K562 (cell line): ENCODE measurements at regions not wholly inside any gene's neighbourhood (a gene's known extent, or its start where the extent isn't known, plus 50 kb on each side); places are given as distances from the start of the nearest gene placed in this dataset.

Experiments
- ATAC-seq: fragments of 200-7000 bp; cut with Tn5 transposase; 3 replicates; pipeline ENCODE4 v1.9.1; 2020; ENCODE audit warnings: moderate library complexity
- BruUV-seq: library from RNA; stranded (reverse); fragments of 400-500 nt; replicated peaks from 2 replicates; lab custom pipeline; 2021; lab: Mats Ljungman, UMichigan
- CTCF ChIA-PET: fragments of 300-600 bp; formaldehyde crosslinking; extraction: SDS; loops from one replicate; lab custom pipeline; 2021; ENCODE audit warnings: low intra/inter-chr PET ratio; lab: Yijun Ruan, JAX
- POLR2A ChIA-PET: fragments of 300-600, 350-650 bp; sonication (Branson Sonifier 250); formaldehyde crosslinking; extraction: SDS; loops from one replicate; lab custom pipeline; 2021; ENCODE audit warnings: antibody characterized with exemption, inconsistent platforms; lab: Yijun Ruan, JAX
- DNase-seq, 4 experiments: peaks; one replicate each; pipeline versions ENCODE4 v3.0.0 to v3.0.0-alpha.2; 2011 to 2018; ENCODE audit warnings: low spot score in 3 of 4, mixed read lengths in 3 of 4; ENCODE audit errors: extremely low read depth in 1 of 4
- FAIRE-seq: peaks from 2 replicates; lab custom pipeline; 2011; peaks lifted over from hg19 to GRCh38; lab: Jason Lieb, UNC
- H2AFZ ChIP-seq: 2 replicates; pipeline ENCODE4 v1.6.0; 2011; ENCODE audit warnings: low read depth, low read length, control low read depth, inconsistent platforms
- H3K27ac ChIP-seq: fragments of 200-600 bp; 3 replicates; pipeline ENCODE4 v1.8.0; 2011; ENCODE audit warnings: low read depth, mild to moderate bottlenecking, control low read depth, inconsistent platforms, low read length, moderate library complexity, mixed read lengths; ENCODE audit errors: extremely low read depth
- H3K27me3 ChIP-seq, 2 experiments: fragments of 300-600 bp in 1 of 2; 2 replicates in 1 of 2; 3 replicates in 1 of 2; pipeline versions ENCODE4 v1.6.0 to v1.8.0; 2011; ENCODE audit warnings: inconsistent platforms in 2 of 2, low read length in 2 of 2, mild to moderate bottlenecking in 1 of 2, mixed read lengths in 1 of 2, moderate library complexity in 1 of 2; ENCODE audit not compliant: control insufficient read depth in 2 of 2, insufficient read depth in 2 of 2
- H3K36me3 ChIP-seq: fragments of 300-600 bp; 3 replicates; pipeline ENCODE4 v1.8.0; 2011; ENCODE audit warnings: mild to moderate bottlenecking, low read length, inconsistent platforms; ENCODE audit not compliant: control insufficient read depth, insufficient read depth
- H3K4me1 ChIP-seq, 2 experiments: fragments of 200-600 bp in 1 of 2; replicated peaks in 1 of 2; 2 replicates in 1 of 2; 3 replicates in 1 of 2; pipeline versions ENCODE4 v1.5.1 to v1.8.0; 2011; ENCODE audit warnings: inconsistent platforms in 2 of 2, low read length in 2 of 2, mild to moderate bottlenecking in 1 of 2, mixed read lengths in 1 of 2, moderate library complexity in 1 of 2; ENCODE audit not compliant: control insufficient read depth in 2 of 2, insufficient read depth in 2 of 2
- H3K4me2 ChIP-seq: 2 replicates; pipeline ENCODE4 v1.6.1; 2011; ENCODE audit warnings: low read length, control low read depth, inconsistent platforms, mixed read lengths; ENCODE audit not compliant: insufficient read depth
- H3K4me3 ChIP-seq: fragments of 200-600 bp; sonication (generic), shearing (Covaris generic); 2 replicates; pipeline ENCODE4 v1.5.1; 2016; ENCODE audit warnings: control low read depth, inconsistent platforms
- H3K79me2 ChIP-seq: fragments of 200-600 bp; 3 replicates; pipeline ENCODE4 v1.8.0; 2011; ENCODE audit warnings: low read length, inconsistent platforms; ENCODE audit not compliant: control insufficient read depth, insufficient read depth
- H3K9ac ChIP-seq, 2 experiments: 2 replicates each; pipeline versions ENCODE4 v1.6.0 to v1.6.1; 2011; ENCODE audit warnings: low read depth in 2 of 2, low read length in 2 of 2, control low read depth in 1 of 2, inconsistent platforms in 1 of 2, mild to moderate bottlenecking in 1 of 2, mixed read lengths in 1 of 2; ENCODE audit not compliant: insufficient read depth in 1 of 2
- H3K9me1 ChIP-seq: one replicate; pipeline ENCODE4 v1.6.0; 2011; ENCODE audit warnings: inconsistent platforms, mild to moderate bottlenecking, low read length, moderate library complexity; ENCODE audit not compliant: control insufficient read depth, insufficient read depth
- H3K9me3 ChIP-seq: replicated peaks from 2 replicates; pipeline ENCODE4 v1.5.1; 2011; ENCODE audit warnings: low read depth, low read length, inconsistent platforms; ENCODE audit not compliant: control insufficient read depth, insufficient read depth
- H4K20me1 ChIP-seq: replicated peaks from 2 replicates; pipeline ENCODE4 v1.6.1; 2011; ENCODE audit warnings: low read length, inconsistent platforms, mixed read lengths; ENCODE audit not compliant: control insufficient read depth, insufficient read depth
- MCM5 ChIP-seq: fragments of 450-650 bp; IDR thresholded peaks from 2 replicates; pipeline ENCODE4 v1.6.1; 2016; ENCODE audit warnings: low read depth
- PCBP2 ChIP-seq: fragments of 200-400 bp; formaldehyde crosslinking; IDR thresholded peaks from 2 replicates; pipeline ENCODE4 v1.6.1; 2018; ENCODE audit warnings: low read length, low read depth, mild to moderate bottlenecking, moderate library complexity; ENCODE audit not compliant: poor library complexity, severe bottlenecking
- PHTF2 ChIP-seq: fragments of 250-450 bp; sonication (Bioruptor Pico); IDR thresholded peaks from 2 replicates; pipeline ENCODE4 v1.5.0; 2021; ENCODE audit warnings: mild to moderate bottlenecking
- SIN3B ChIP-seq: fragments of 450-650 bp; IDR thresholded peaks from 2 replicates; pipeline ENCODE4 v1.6.1; 2017; ENCODE audit warnings: low read depth, mild to moderate bottlenecking, moderate library complexity
- SMARCA4 ChIP-seq: fragments of 450-650 bp; IDR thresholded peaks from 2 replicates; pipeline ENCODE4 v1.6.1; 2016
- WGBS: fragments of 100-300 bp; shearing (Covaris generic); methylation state at CpG from one replicate; pipeline ENCODE4 v1.1.6; 2016; ENCODE audit warnings: low coverage, mixed read lengths; ENCODE audit not compliant: insufficient coverage; ENCODE audit errors: missing lambda C conversion rate; 5-methylcytosine and 5-hydroxymethylcytosine counted together
- in situ Hi-C: fragments of 300-500 bp; cut with MboI; formaldehyde crosslinking; loops from 4 replicates; pipeline ENCODE4 v1.15.0; 2018; ENCODE audit warnings: inconsistent platforms, mixed read lengths
- intact Hi-C: fragments of 100-400 bp; cut with micrococcal nuclease; formaldehyde crosslinking; loops from 2 replicates; pipeline ENCODE4 v1.14.2; 2022
- TF ChIP-seq, protein P1 (sequence below): IDR thresholded peaks from 2 replicates; pipeline ENCODE4 v1.6.1; 2011; ENCODE audit warnings: borderline replicate concordance, low read depth, mild to moderate bottlenecking, moderate library complexity, low read length; ENCODE audit not compliant: insufficient read depth, poor library complexity, severe bottlenecking

- no peaks in the 10 kb centered on the region for H3K79me2 ChIP-seq
- DNase-seq (no peak), ATAC-seq (no peak), FAIRE-seq (no peak)
- in situ Hi-C loops, result no loop called here
- no peak overlapping the region for H3K4me3 ChIP-seq
- BruUV-seq, result no TSS peak
- no peak overlapping the region for H3K4me2 ChIP-seq
- H2AFZ ChIP-seq, result no peak overlapping the region
- WGBS, result 3% methylated on average over 3 of the region's 3 CpGs
- H3K4me1 ChIP-seq, result no peaks in the 10 kb centered on the region
- TF ChIP-seq PCBP2, result no peak
- TF ChIP-seq SIN3B, result no peak
- TF ChIP-seq PHTF2 (CRISPR knock-in tag), result no peak
- no peak for TF ChIP-seq MCM5
- TF ChIP-seq, protein P1, sequence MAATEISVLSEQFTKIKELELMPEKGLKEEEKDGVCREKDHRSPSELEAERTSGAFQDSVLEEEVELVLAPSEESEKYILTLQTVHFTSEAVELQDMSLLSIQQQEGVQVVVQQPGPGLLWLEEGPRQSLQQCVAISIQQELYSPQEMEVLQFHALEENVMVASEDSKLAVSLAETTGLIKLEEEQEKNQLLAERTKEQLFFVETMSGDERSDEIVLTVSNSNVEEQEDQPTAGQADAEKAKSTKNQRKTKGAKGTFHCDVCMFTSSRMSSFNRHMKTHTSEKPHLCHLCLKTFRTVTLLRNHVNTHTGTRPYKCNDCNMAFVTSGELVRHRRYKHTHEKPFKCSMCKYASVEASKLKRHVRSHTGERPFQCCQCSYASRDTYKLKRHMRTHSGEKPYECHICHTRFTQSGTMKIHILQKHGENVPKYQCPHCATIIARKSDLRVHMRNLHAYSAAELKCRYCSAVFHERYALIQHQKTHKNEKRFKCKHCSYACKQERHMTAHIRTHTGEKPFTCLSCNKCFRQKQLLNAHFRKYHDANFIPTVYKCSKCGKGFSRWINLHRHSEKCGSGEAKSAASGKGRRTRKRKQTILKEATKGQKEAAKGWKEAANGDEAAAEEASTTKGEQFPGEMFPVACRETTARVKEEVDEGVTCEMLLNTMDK, result no peak
- no peak for TF ChIP-seq SMARCA4
- TF ChIP-seq, all 486 proteins: peak for 0
- POLR2A ChIA-PET, result no interaction called here
- no peaks in the 10 kb centered on the region for H3K9me3 ChIP-seq
- peaks cover 4% of the 10 kb centered on the region; the same call in 1 of the 2 replicates for H4K20me1 ChIP-seq
- intact Hi-C loops, result no loop called here
- CTCF ChIA-PET, result no interaction called here
- peaks cover 14 to 30% of the 10 kb centered on the region in 2 experiments; a peak in 3 of 5 replicates for H3K27me3 ChIP-seq
- H3K9ac ChIP-seq, result no peak overlapping the region
- H3K9me1 ChIP-seq, result no peaks in the 10 kb centered on the region
- no peak overlapping the region for H3K27ac ChIP-seq
- H3K36me3 ChIP-seq, result no peaks in the 10 kb centered on the region
Observed at GRCh38 chr2:15705839-15706386, 114.2 kb downstream of the DDX1 start.
